ENCODE measurements at regions not wholly inside any gene's neighbourhood (a gene's known extent, or its start where the extent isn't known, plus 50 kb on each side); places are given as distances from the start of the nearest gene placed in this dataset.
"Not testable (repeated sequence)": the region's sequence is repeated elsewhere in the genome, so short reads cannot be mapped to it uniquely, and the experiment has no call there.

DNA sequence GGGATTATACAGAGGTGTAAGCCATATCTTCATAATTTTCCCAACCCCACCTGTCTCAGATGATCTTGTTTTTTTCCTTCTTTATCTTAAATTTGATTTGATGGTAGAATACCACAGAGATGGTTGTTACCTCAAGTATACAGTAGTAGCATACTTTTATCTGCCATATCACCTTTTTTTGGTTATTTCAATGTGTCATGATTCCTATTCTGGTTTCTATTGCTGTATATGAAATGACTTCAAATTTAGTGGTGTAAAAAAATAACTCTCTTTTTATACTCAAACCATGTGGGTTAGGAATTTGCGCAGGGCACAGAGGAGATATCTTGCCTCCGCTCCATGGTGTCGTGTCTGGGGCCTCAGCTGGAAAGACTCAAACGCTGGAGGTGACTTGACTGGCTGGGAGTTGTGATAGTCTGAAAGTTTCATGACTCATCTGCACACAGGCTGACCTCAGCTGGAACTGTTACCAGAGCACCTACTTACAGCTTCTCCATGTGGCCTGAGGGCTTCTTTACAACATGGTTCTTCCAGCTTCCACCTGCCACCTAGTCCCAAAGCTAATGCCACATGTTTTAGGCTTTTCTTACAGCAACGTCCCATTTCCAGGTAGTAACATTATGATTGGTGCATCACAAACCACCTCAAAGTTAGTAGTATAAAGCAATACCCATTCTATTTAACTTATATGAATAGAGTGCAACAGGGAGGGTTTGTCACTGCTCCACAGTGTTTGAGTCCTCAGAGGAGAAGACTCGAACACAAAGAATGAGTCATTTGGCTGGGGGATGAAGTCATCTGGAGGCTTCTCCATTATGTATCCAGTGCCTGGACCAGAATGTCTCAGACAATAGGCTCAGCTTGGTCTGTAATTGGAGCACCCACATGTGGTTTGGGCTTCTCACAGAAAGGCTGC is 82.3 kb upstream of the XPO1 start:
- DNase-seq = no peak

DNA sequence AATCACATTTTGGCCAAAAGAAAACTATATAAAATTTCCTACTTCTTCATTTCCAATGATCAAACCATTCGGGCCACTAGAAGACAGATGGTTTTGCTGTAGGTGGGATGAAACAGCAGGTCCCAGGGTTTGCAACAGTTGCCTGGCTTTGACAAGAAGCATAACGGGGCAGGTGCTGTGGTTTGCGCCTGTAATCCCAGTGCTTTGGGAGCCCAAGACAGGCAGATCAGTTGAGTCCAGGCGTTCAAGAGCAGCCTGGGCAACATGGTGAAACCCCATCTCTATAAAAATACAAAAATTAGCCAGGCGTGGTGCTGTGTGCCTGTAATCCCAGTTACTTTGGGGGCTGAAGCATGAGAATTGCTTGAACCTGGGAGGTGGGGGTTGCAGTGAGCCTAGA is 81.4 kb upstream of the XPO1 start:
- DNase-seq = no peak

GRCh38 chr2:61617610-61618009 is 79.5 kb upstream of the XPO1 start:
- no peak for DNase-seq

- DNase-seq = no peak
Observed at GRCh38 chr2:61605245-61605644, 67.1 kb upstream of the XPO1 start.

- DNase-seq = no peak
Observed at GRCh38 chr2:61604433-61604832, 66.3 kb upstream of the XPO1 start.

- DNase-seq = not testable (repeated sequence)
Observed at GRCh38 chr2:61598515-61599156, 60.5 kb upstream of the XPO1 start.

- DNase-seq = no peak
Observed at GRCh38 chr2:61597300-61598289, 59.4 kb upstream of the XPO1 start.

DNA sequence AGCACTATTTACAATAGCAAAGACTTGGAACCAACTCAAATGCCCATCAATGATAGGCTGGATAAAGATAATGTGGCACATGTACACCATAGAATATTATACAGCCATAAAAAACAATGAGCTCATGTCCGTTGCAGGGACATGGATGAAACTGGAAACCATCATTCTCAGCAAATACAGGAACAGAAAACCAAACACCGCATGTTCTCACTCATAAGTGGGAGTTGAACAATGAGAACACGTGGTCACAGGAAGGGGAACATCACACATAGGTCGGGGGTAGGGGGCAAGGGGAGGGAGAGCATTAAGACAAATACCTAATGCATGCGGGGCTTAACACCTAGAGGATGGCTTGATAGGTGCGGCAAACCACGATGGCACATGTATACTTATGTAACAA is 56.0 kb upstream of the XPO1 start:
- DNase-seq = not testable (repeated sequence)

GRCh38 chr2:61593648-61594047 is 55.5 kb upstream of the XPO1 start:
- not testable (repeated sequence) for DNase-seq

- no peak for DNase-seq
Observed at GRCh38 chr2:61590214-61590613, 52.1 kb upstream of the XPO1 start.

- DNase-seq = no peak
Observed at GRCh38 chr2:61588566-61588965, 50.4 kb upstream of the XPO1 start.
